ENCODE measurements at regions not wholly inside any gene's neighbourhood (a gene's known extent, or its start where the extent isn't known, plus 50 kb on each side); places are given as distances from the start of the nearest gene placed in this dataset.
A peak's percentile ranks its signal among the peaks of the same experiment; 100 is the strongest.

DNA sequence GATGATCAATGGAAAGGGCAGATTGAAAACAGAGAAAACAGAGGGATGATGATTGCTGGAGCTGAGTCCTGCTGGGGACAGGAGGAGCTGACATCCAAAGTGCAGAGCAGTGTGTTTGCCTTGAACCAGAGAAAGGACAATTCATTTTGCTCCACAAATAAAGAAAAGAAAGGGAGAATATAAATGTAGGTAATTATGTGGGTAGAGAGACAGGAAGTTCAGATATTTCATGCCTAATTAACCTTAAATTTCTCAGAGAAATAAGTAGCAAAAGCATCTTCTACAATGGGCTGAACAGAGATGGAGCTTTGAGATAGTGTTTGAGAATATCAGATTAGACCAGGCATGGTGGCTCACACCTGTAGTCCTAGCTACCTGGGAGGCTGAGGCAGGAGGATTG lies 93.2 kb downstream of the TNFSF18 start:
- TF ChIP-seq, protein P1, sequence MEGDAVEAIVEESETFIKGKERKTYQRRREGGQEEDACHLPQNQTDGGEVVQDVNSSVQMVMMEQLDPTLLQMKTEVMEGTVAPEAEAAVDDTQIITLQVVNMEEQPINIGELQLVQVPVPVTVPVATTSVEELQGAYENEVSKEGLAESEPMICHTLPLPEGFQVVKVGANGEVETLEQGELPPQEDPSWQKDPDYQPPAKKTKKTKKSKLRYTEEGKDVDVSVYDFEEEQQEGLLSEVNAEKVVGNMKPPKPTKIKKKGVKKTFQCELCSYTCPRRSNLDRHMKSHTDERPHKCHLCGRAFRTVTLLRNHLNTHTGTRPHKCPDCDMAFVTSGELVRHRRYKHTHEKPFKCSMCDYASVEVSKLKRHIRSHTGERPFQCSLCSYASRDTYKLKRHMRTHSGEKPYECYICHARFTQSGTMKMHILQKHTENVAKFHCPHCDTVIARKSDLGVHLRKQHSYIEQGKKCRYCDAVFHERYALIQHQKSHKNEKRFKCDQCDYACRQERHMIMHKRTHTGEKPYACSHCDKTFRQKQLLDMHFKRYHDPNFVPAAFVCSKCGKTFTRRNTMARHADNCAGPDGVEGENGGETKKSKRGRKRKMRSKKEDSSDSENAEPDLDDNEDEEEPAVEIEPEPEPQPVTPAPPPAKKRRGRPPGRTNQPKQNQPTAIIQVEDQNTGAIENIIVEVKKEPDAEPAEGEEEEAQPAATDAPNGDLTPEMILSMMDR (IDR thresholded peaks at IDR 0.05; ENCODE audit: low read length, missing control alignments) = no peak
- no peak for DNase-seq (ENCODE audit: low read depth)
- no peak overlapping the region for H3K4me3 ChIP-seq (replicated peaks; ENCODE audit: low read depth, low read length)

DNA sequence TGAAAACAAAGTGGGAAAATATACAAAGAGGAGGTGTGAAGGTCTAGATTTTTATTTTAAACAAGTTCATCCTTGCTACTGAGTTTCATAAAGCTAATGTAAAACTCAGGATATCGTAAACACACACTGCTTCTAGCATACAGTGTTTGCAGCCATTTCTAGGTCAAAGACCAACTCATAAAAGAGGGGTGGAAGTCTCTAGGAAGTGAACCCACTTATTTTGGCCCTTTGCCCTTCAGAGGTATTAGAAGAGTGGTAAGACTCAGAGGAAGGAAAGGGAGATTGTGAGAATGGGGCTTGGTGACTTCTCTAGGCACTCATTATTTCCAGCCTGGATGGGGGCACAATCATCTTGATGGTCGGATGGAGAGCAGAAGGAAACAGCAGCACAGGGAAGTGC lies 91.2 kb downstream of the TNFSF18 start:
- no peak overlapping the region for H3K4me3 ChIP-seq (replicated peaks; ENCODE audit: low read depth, low read length)
- TF ChIP-seq, protein P1 (IDR thresholded peaks at IDR 0.05; ENCODE audit: low read length, missing control alignments) = no peak
- no peak for DNase-seq (ENCODE audit: low read depth)

DNA sequence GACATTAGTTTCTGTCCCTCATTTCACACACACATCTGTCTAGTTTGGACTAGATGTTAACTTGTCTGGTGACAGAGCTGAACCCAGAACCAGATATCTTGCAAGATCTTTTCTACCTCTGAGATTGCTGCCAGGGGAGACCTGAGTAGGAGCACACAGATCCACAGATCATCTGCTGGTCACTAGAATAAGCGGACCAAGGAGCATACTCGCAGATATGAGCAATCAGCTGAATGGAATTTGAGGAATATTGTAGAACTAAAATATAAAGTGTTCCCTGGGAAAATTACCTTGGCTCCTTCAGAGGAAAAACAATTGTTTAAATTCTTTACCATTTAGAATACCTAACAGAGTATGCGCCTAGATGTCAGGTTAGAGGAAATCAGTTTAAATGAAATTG lies 90.7 kb downstream of the TNFSF18 start:
- H3K4me3 ChIP-seq (replicated peaks; ENCODE audit: low read depth, low read length) = no peak overlapping the region
- TF ChIP-seq, protein P1 (IDR thresholded peaks at IDR 0.05; ENCODE audit: low read length, missing control alignments) = no peak
- DNase-seq (ENCODE audit: low read depth) = no peak

DNA sequence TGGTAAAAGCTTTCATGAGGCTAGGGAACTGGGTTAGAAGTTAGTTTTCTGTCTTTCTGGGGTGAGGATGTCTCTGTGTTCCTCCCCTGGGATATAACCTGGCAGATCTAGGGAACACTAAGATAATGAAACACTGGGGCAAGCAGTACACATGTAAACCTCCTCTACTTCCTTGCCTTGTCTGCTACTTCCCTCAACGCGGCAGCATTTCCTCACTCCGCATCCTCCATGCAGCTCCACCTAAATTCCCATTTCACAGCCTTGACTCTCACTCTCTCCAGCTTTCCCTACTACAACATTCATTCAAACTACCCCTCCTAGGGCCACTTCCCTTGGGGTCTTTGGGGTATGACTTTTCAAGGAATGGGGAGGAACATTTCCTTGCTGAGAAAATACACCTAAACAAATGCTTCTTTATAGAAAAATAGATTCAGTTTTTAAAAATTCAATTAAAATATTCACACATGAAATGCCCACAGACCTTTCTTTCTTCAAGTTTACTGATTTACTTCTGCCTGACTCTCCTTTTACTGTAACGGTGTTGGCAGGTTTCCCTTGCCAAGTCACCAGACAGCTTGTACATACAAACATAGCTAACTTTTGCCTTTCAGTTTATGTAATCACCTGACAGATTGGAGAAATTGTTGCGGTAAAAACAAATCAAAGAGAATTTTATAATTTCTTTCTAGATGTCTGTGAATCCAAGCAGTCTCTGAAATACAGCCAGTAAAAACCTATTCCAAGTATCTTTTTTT lies 90.1 kb downstream of the TNFSF18 start:
- H3K4me3 ChIP-seq (replicated peaks; ENCODE audit: low read depth, low read length) = no peak overlapping the region
- DNase-seq (ENCODE audit: low read depth) = peak; percentile 45
- TF ChIP-seq, protein P1 (IDR thresholded peaks at IDR 0.05; ENCODE audit: low read length, missing control alignments) = peak; percentile 13

DNA sequence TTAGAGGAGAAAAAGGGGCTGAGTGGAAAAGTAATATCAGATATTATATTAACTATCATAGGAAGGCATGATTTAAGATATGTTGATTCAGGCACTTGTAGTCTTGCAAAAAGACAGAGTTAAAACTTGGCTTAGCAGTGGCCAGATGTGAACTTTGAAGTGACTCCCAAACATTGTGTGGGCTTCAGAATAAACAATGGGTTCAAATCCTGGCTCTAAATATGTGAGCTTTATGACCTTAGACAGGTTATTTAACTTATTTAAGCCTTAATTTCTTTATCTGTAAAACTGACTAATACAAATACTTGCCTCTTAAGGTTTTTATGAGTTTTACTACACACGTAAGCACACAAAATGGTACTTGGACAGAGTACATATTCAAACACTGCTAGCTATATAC lies 85.9 kb downstream of the TNFSF18 start:
- no peak for DNase-seq (ENCODE audit: low read depth)
- TF ChIP-seq, protein P1 (IDR thresholded peaks at IDR 0.05; ENCODE audit: low read length, missing control alignments) = no peak
- H3K4me3 ChIP-seq (replicated peaks; ENCODE audit: low read depth, low read length) = no peak overlapping the region

DNA sequence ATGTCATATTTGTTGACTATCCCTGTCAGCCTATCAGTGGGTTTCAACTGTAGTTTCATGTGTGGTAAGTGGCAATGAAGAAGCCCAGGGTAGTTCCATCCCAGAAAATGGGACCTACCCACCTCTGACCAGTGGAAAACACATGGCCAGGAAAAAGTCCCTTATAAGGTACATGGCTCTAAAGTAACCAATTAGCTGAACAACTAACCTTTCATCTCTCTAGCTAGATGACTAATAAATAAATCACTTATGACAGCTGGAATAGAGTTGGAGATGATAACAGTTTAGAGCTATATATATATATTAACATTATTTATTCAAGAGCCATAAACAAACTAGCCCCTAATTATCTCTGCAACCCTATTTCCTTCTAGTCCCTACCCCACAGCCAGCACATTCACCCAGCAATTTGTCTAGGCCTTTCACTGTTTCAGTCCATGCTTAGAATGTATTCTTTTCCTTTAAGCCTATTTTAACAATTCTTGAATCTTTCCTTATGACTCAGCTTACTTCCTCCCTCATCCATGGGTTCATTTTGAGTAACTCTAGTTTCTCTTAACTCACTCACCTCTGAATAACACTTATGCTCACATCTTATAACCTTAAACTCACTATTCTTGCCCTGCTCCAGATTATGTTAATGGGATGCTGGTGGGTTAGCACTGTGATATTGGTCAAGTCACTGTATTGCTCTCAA lies 83.7 kb downstream of the TNFSF18 start:
- DNase-seq (ENCODE audit: low read depth) = no peak
- H3K4me3 ChIP-seq (replicated peaks; ENCODE audit: low read depth, low read length) = no peak overlapping the region
- TF ChIP-seq, protein P1 (IDR thresholded peaks at IDR 0.05; ENCODE audit: low read length, missing control alignments) = no peak
